ENCODE measurements at regions not wholly inside any gene's neighbourhood (a gene's known extent, or its start where the extent isn't known, plus 50 kb on each side); places are given as distances from the start of the nearest gene placed in this dataset.

- TF ChIP-seq CTCF (IDR thresholded peaks at IDR 0.05): no peak
- TF ChIP-seq POLR2A (IDR thresholded peaks at IDR 0.05): no peak
Measured at GRCh38 chr2:155456222-155456621, 757.7 kb downstream of the KCNJ3 start.

Data from testis (tissue), 2 donors.